SH-SY5Y (cell line): ENCODE measurements at regions not wholly inside any gene's neighbourhood (a gene's known extent, or its start where the extent isn't known, plus 50 kb on each side); places are given as distances from the start of the nearest gene placed in this dataset.

Experiments
- GATA2 ChIP-seq: IDR thresholded peaks from 2 replicates; pipeline ENCODE4 v1.6.1; 2011; ENCODE audit warnings: mild to moderate bottlenecking, low read depth, low read length
- GATA3 ChIP-seq: IDR thresholded peaks from 2 replicates; pipeline ENCODE4 v1.6.1; 2011; ENCODE audit warnings: low read depth, mild to moderate bottlenecking, low read length, moderate library complexity

- no peak for TF ChIP-seq GATA3
- TF ChIP-seq GATA2: no peak
Measured at GRCh38 chr10:45564303-45564959, 108.1 kb downstream of the ZFAND4 start.

DNA sequence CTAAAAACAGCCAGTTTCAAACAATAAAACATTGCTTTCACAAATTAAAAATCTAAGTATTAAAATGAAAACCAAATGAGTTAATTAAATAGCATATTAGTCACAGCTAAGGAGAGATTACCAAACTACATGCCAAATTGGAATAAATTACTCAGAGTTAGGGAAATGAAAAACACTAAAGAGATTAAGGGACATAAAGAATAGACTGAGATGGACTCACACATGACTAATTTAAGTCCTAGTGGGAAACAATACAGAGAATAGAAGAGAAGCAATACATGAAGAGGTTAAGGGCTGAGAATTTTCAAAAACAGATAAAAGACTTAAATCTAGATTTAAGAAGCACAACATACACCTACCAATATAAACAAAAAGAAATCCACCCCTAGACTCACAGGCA is 110.6 kb downstream of the ZFAND4 start:
- no peak for TF ChIP-seq GATA3
- TF ChIP-seq GATA2: no peak

- no peak for TF ChIP-seq GATA2
- no peak for TF ChIP-seq GATA3
Measured at GRCh38 chr10:45560262-45560661, 112.3 kb downstream of the ZFAND4 start.

DNA sequence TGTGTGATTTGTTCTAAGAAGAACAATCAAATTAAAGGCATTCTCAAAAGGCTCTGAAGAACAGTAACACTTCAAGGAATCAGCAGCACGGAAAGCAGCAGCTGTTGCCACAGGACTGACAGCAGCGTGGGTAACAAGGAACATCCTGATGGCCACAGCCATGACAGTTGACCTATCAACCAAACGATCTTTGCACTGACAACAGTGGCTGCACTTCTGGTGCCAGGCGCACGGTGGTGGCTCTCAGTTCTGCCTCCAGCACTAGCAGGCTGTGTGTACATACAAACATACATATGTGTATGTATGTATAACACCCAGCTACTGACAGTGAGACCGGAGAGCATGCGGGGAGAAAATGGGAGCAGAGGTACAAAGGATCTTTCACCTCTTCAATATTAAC is 114.1 kb downstream of the ZFAND4 start:
- TF ChIP-seq GATA3: 0 out of 2 replicates have a peak, but pooled peaks have one; percentile 25
- 0 out of 2 replicates have a peak, but pooled peaks have one; percentile 41 for TF ChIP-seq GATA2

- no peak for TF ChIP-seq GATA2
- TF ChIP-seq GATA3: no peak
Measured at GRCh38 chr10:45557275-45557905, 115.2 kb downstream of the ZFAND4 start.

DNA sequence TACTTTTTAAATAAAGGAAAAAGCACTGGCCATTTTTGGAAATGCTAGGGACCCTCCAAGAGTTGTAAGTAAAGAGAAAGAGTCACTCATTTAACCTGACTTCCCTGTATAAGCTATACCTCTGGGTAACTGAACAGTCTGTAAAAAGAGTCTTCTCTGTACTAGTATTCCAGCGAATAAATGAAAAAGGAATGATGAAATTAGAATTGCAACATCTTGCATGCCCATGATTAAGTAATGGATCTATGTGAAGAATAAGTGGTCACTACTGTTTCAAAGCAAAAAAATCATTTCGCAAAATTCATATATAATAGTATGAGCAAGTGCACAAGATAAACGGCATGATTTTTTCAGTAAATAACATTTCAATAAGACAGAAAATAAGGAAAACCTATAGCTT is 116.8 kb downstream of the ZFAND4 start:
- TF ChIP-seq GATA2 (no peak), GATA3 (no peak)

DNA sequence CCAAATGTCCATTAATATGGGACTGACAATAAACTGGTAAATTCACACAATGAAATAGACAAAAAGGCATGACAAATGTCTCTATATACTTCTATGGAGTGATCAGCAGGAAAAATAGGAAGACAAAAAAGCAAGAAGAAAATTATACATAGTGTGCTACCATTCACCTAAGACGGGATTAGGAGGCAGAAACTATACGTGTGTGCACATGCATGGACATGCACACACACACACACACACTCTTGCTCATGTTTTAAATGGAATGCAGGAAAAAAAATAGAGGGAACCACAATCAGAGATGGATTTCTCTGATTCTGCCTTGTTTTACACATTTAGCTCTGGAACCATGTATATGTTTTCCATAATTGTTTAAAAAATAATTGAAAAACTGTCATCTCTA is 119.0 kb downstream of the ZFAND4 start:
- TF ChIP-seq GATA2 (no peak), GATA3 (no peak)

DNA sequence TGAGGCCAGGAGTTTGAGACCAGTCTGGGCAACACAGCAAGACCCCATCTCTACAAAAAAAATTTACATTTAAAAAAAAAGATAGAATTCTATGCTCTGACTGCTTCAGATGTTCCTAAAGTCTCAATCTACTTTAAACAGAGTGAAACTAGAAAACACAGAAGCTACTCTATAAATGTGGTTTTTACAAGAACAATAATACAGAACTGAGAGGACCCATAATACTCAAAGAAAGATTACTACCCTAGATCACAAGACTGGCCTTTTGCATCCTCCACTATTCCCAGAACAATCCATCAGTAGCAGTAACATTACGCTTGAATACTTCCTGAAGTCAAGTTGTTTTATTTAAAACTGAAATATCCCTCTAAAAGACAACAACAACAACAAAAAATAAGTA is 119.4 kb downstream of the ZFAND4 start:
- TF ChIP-seq GATA3 (no peak), GATA2 (no peak)

GRCh38 chr10:45552476-45552875 is 120.1 kb downstream of the ZFAND4 start:
- TF ChIP-seq GATA2 (no peak), GATA3 (no peak)

DNA sequence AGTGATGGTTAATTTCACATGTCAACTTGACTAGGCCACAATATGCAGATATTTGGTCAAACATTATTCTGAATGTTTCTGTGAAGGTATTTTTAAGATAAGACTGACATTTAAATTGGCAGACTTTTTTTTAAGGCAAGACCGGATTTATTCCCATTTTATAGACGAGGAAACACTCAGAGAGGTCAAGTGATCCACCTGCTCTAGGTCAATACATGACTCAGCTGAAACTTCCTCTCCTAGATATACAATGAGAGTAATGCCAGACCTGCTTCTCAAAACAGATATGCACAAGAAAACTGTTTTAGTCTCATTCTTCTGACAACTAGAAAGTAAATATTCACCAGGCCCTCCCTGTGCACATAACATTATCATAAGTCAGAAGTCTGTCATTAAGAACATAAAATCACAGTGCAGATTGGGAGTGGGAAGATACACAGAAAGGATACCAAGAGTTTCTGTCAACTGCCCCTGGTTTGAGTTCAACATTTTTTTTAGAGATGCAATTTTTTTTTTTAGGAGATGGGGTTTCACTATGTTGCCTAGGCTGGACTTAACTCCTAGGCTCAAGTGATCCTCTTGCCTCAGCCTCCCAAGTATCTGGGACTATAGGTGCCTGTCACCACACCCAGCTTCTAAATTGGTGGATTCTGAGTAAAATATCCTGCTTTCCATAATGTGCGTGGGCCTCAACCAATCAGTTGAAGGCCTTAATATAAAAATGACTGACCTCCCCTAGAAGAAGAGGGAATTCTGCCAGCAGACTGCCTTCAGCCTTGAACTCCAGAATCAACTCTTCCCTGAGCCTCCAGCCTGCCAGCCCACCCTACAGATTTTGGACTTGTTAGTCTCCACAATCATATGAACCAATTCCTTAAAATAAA is 121.4 kb downstream of the ZFAND4 start:
- TF ChIP-seq GATA3: no peak
- no peak for TF ChIP-seq GATA2

DNA sequence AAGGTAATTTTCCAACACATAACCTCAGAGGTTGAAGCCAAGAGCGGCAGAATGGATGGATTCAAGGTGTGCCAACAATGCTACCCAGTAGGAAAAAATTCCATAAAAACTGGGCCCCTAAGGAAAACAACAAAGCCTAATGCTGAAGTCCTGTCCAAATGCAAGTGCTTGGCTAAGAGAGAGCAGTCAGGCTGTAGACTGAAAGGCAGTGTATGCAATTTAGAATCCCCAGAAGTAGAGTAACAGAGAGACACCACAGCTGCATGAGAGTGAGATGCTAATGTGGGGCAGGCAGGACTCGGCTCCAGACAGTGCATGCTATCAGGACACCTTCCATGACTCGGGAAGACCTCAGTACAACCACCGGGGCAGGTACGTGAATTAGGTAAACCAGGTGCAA is 124.5 kb downstream of the ZFAND4 start:
- TF ChIP-seq GATA2 (no peak), GATA3 (no peak)

DNA sequence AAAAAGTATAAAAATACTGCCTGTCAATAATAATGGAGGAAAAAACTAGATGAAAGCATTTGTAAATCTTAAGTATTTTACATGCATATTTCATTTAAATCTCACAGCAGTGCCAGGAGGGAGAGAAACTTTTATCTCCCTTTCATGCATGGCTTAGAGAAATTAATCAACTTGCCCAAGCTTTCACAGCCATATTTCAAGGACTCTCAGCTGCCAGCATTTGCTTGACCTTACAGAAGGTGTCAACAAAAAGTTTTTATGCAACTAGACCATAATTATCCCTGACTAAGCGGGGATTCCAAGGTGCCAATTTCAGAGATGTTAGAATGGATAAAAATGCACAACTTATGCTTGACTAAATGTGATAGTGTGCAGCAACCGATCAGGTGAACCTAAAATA is 125.4 kb downstream of the ZFAND4 start:
- TF ChIP-seq GATA3 (no peak), GATA2 (no peak)

DNA sequence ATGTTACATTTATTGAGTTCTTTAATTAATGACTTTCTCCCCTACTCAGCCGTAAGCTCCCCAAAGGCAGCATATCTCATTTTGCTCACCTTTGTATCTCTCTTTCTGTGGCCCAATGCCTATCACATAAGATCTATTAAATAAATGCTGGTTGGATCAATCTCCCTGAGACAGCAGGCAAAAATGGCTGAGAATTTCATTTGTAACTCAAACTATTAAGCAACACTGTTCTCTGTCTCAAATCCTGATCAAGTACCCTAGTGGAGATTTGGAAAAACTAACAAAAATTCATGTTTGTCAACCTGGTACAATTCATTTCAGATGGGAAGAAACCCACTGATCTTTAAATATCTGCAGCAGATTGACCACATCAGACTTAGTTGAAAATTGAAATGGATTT is 127.4 kb downstream of the ZFAND4 start:
- no peak for TF ChIP-seq GATA2
- TF ChIP-seq GATA3: no peak

GRCh38 chr10:45544191-45544590 is 128.4 kb downstream of the ZFAND4 start:
- TF ChIP-seq GATA3 (no peak), GATA2 (no peak)
